Nephron (organoid): ENCODE measurements at regions not wholly inside any gene's neighbourhood (a gene's known extent, or its start where the extent isn't known, plus 50 kb on each side); places are given as distances from the start of the nearest gene placed in this dataset.
"Not testable (repeated sequence)": the region's sequence is repeated elsewhere in the genome, so short reads cannot be mapped to it uniquely, and the experiment has no call there.

ENCODE experiments used
- H3K27ac Mint-ChIP-seq, 3 experiments: 2 replicates each; pipeline ENCODE4 v1.8.0; 2020; ENCODE audit warnings: mixed read lengths in 3 of 3, mild to moderate bottlenecking in 2 of 3, moderate library complexity in 1 of 3
- H3K27me3 Mint-ChIP-seq: 2 replicates; pipeline ENCODE4 v1.8.0; 2021; ENCODE audit warnings: low read depth, mild to moderate bottlenecking, moderate library complexity, mixed read lengths
- H3K36me3 Mint-ChIP-seq: 2 replicates; pipeline ENCODE4 v1.8.0; 2020; ENCODE audit warnings: low read depth, mixed read lengths
- H3K4me1 Mint-ChIP-seq: 2 replicates; pipeline ENCODE4 v1.8.0; 2020; ENCODE audit warnings: mixed read lengths
- H3K4me3 Mint-ChIP-seq, 3 experiments: 2 replicates each; pipeline ENCODE4 v1.8.0; 2020; ENCODE audit warnings: mild to moderate bottlenecking in 3 of 3, mixed read lengths in 3 of 3, moderate library complexity in 2 of 3
- H3K9me3 Mint-ChIP-seq: 2 replicates; pipeline ENCODE4 v1.8.0; 2020; ENCODE audit warnings: mixed read lengths
- CTCF ChIP-seq, 3 experiments: fragments of 200-600 bp; sonication (generic); IDR thresholded peaks; one replicate each; pipeline ENCODE4 v1.5.0; 2021; ENCODE audit warnings: antibody characterized with exemption in 3 of 3; ENCODE audit not compliant: unreplicated experiment in 3 of 3

- peaks cover 4% of the 10 kb centered on the region for H3K9me3 Mint-ChIP-seq
- H3K4me1 Mint-ChIP-seq: no peaks in the 10 kb centered on the region
- no peak overlapping the region for H3K27ac Mint-ChIP-seq
- H3K27me3 Mint-ChIP-seq: peaks cover 4% of the 10 kb centered on the region
- H3K36me3 Mint-ChIP-seq: no peaks in the 10 kb centered on the region
- H3K4me3 Mint-ChIP-seq: no peak overlapping the region
- no peak for TF ChIP-seq CTCF (IDR thresholded peaks at IDR 0.05; ENCODE audit: unreplicated experiment in 3 of 3)
These were observed 127.3 kb upstream of the KLHL1 start for GRCh38 chr13:70235565-70235964.

GRCh38 chr13:70223911-70224310 lies 115.7 kb upstream of the KLHL1 start:
- Mint-ChIP-seq H3K4me1 (no peaks in the 10 kb centered on the region), H3K9me3 (no peaks in the 10 kb centered on the region), H3K4me3 (no peak overlapping the region), H3K27ac (no peak overlapping the region), H3K27me3 (no peaks in the 10 kb centered on the region), H3K36me3 (no peaks in the 10 kb centered on the region)
- TF ChIP-seq CTCF (IDR thresholded peaks at IDR 0.05; ENCODE audit: unreplicated experiment in 3 of 3): no peak

GRCh38 chr13:70222926-70223325 lies 114.7 kb upstream of the KLHL1 start:
- no peaks in the 10 kb centered on the region for H3K36me3 Mint-ChIP-seq
- H3K27me3 Mint-ChIP-seq: no peaks in the 10 kb centered on the region
- no peaks in the 10 kb centered on the region for H3K9me3 Mint-ChIP-seq
- no peak for TF ChIP-seq CTCF (IDR thresholded peaks at IDR 0.05; ENCODE audit: unreplicated experiment in 3 of 3)
- no peak overlapping the region for H3K4me3 Mint-ChIP-seq
- H3K4me1 Mint-ChIP-seq: no peaks in the 10 kb centered on the region
- H3K27ac Mint-ChIP-seq: no peak overlapping the region

- Mint-ChIP-seq H3K4me1 (no peaks in the 10 kb centered on the region), H3K36me3 (no peaks in the 10 kb centered on the region), H3K27ac (no peak overlapping the region), H3K27me3 (no peaks in the 10 kb centered on the region), H3K4me3 (no peak overlapping the region), H3K9me3 (no peaks in the 10 kb centered on the region)
- no peak for TF ChIP-seq CTCF (IDR thresholded peaks at IDR 0.05; ENCODE audit: unreplicated experiment in 3 of 3)
These were observed 110.4 kb upstream of the KLHL1 start for GRCh38 chr13:70218618-70219017.

- not testable (repeated sequence) for H3K27me3 Mint-ChIP-seq, H3K4me3 Mint-ChIP-seq, H3K27ac Mint-ChIP-seq, H3K36me3 Mint-ChIP-seq, H3K4me1 Mint-ChIP-seq
- H3K9me3 Mint-ChIP-seq: peaks cover 12% of the 10 kb centered on the region
These were observed 100.7 kb upstream of the KLHL1 start for GRCh38 chr13:70208968-70209367.

- peaks cover 18% of the 10 kb centered on the region for H3K9me3 Mint-ChIP-seq
- no peaks in the 10 kb centered on the region for H3K4me1 Mint-ChIP-seq
- H3K36me3 Mint-ChIP-seq: no peaks in the 10 kb centered on the region
- H3K4me3 Mint-ChIP-seq: no peak overlapping the region
- no peak overlapping the region for H3K27ac Mint-ChIP-seq
- no peaks in the 10 kb centered on the region for H3K27me3 Mint-ChIP-seq
- TF ChIP-seq CTCF (IDR thresholded peaks at IDR 0.05; ENCODE audit: unreplicated experiment in 3 of 3): no peak
These were observed 98.4 kb upstream of the KLHL1 start for GRCh38 chr13:70206671-70207070.
